GM21515 (cell line): ENCODE measurements at regions not wholly inside any gene's neighbourhood (a gene's known extent, or its start where the extent isn't known, plus 50 kb on each side); places are given as distances from the start of the nearest gene placed in this dataset.

Experiments
- ATAC-seq: cut with Tn5 transposase; IDR thresholded peaks from one replicate; pipeline ENCODE4 v1.9.1; 2021; ENCODE audit not compliant: unreplicated experiment

GRCh38 chr9:108468364-108468763, 387.4 kb downstream of the ACTL7B start:
- no peak for ATAC-seq

- ATAC-seq = no peak
Measured at GRCh38 chr9:108467653-108468324, 388.0 kb downstream of the ACTL7B start.

- ATAC-seq = no peak
Measured at GRCh38 chr9:108467161-108467560, 388.6 kb downstream of the ACTL7B start.

GRCh38 chr9:108466304-108466703, 389.5 kb downstream of the ACTL7B start:
- no peak for ATAC-seq

- ATAC-seq = no peak
Measured at GRCh38 chr9:108463932-108464606, 391.7 kb downstream of the ACTL7B start.

- ATAC-seq = no peak
Measured at GRCh38 chr9:108456903-108457302, 398.9 kb downstream of the ACTL7B start.

GRCh38 chr9:108445431-108446071, 410.2 kb downstream of the ACTL7B start:
- ATAC-seq = no peak

GRCh38 chr9:108444400-108445358, 411.1 kb downstream of the ACTL7B start:
- ATAC-seq = no peak

- no peak for ATAC-seq
Measured at GRCh38 chr9:108443741-108444140, 412.0 kb downstream of the ACTL7B start.

- no peak for ATAC-seq
Measured at GRCh38 chr9:108443019-108443633, 412.7 kb downstream of the ACTL7B start.

- ATAC-seq = no peak
Measured at GRCh38 chr9:108442627-108443018, 413.2 kb downstream of the ACTL7B start.

GRCh38 chr9:108441726-108442125, 414.1 kb downstream of the ACTL7B start:
- no peak for ATAC-seq

- no peak for ATAC-seq
Measured at GRCh38 chr9:108441251-108441650, 414.5 kb downstream of the ACTL7B start.

GRCh38 chr9:108439947-108440346, 415.8 kb downstream of the ACTL7B start:
- ATAC-seq = no peak

- ATAC-seq = no peak
Measured at GRCh38 chr9:108437656-108438055, 418.1 kb downstream of the ACTL7B start.

GRCh38 chr9:108436448-108436847, 419.3 kb downstream of the ACTL7B start:
- no peak for ATAC-seq

- ATAC-seq = no peak
Measured at GRCh38 chr9:108434502-108434901, 421.3 kb downstream of the ACTL7B start.

- ATAC-seq = no peak
Measured at GRCh38 chr9:108434036-108434435, 421.8 kb downstream of the ACTL7B start.

GRCh38 chr9:108430655-108431054, 425.1 kb downstream of the ACTL7B start:
- ATAC-seq = no peak

GRCh38 chr9:108427751-108428150, 428.0 kb downstream of the ACTL7B start:
- no peak for ATAC-seq
